OCI-LY1 (cell line): ENCODE measurements at regions not wholly inside any gene's neighbourhood (a gene's known extent, or its start where the extent isn't known, plus 50 kb on each side); places are given as distances from the start of the nearest gene placed in this dataset.

Experiments
- EZH2 ChIP-seq: fragments of 200-600 bp; sonication (generic), shearing (Covaris generic); IDR thresholded peaks from 2 replicates; pipeline ENCODE4 v1.8.0; 2017; ENCODE audit warnings: borderline replicate concordance, mixed run types, mild to moderate bottlenecking, antibody characterized with exemption, low read length, moderate library complexity, mixed read lengths
- TF ChIP-seq, protein P1 (sequence below): fragments of 200-600 bp; sonication (generic), shearing (Covaris generic); IDR thresholded peaks from 2 replicates; pipeline ENCODE4 v1.5.1; 2017; ENCODE audit warnings: mild to moderate bottlenecking, antibody characterized with exemption, low read length, moderate library complexity, mixed read lengths

DNA sequence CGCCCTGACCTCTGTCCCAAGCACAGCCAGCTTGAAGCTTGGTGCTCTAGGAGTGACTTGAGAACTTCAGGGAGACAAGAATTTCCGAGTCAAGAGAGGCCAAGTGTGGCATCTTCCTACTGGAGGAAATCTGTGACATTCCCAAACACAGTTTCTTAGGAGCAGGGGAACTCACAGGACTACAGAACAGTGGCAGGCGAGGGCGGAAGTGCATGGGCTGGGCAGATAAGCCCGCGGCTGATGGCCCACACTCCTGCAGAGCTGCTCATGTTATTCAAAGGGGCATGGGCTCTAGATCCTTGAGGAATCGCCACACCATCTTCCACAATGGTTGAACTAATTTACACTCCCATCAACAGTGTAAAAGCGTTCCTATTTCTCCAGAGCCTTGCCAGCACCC is 168.8 kb downstream of the KATNAL1 start:
- TF ChIP-seq, protein P1, sequence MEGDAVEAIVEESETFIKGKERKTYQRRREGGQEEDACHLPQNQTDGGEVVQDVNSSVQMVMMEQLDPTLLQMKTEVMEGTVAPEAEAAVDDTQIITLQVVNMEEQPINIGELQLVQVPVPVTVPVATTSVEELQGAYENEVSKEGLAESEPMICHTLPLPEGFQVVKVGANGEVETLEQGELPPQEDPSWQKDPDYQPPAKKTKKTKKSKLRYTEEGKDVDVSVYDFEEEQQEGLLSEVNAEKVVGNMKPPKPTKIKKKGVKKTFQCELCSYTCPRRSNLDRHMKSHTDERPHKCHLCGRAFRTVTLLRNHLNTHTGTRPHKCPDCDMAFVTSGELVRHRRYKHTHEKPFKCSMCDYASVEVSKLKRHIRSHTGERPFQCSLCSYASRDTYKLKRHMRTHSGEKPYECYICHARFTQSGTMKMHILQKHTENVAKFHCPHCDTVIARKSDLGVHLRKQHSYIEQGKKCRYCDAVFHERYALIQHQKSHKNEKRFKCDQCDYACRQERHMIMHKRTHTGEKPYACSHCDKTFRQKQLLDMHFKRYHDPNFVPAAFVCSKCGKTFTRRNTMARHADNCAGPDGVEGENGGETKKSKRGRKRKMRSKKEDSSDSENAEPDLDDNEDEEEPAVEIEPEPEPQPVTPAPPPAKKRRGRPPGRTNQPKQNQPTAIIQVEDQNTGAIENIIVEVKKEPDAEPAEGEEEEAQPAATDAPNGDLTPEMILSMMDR: no peak
- no peak for TF ChIP-seq EZH2
